NCI-H82 treated with DMSO at 0.1 percent for 48 hours (cell line): ENCODE measurements at regions not wholly inside any gene's neighbourhood (a gene's known extent, or its start where the extent isn't known, plus 50 kb on each side); places are given as distances from the start of the nearest gene placed in this dataset.

Experiments
- DNase-seq: peaks from one replicate; lab custom pipeline; 2025; ENCODE audit not compliant: unreplicated experiment; lab: John Stamatoyannopoulos, UW

- DNase-seq = no peak
These were observed 596.0 kb downstream of the SEMA5A start for GRCh38 chr5:8949908-8950307.

- DNase-seq = no peak
These were observed 593.7 kb downstream of the SEMA5A start for GRCh38 chr5:8952147-8952546.

- no peak for DNase-seq
These were observed 592.9 kb downstream of the SEMA5A start for GRCh38 chr5:8953016-8953415.

GRCh38 chr5:8953911-8954438, 591.9 kb downstream of the SEMA5A start:
- DNase-seq = no peak

GRCh38 chr5:8954801-8955200, 591.1 kb downstream of the SEMA5A start:
- DNase-seq = no peak

- no peak for DNase-seq
These were observed 589.2 kb downstream of the SEMA5A start for GRCh38 chr5:8956659-8957058.

GRCh38 chr5:8958602-8959001, 587.3 kb downstream of the SEMA5A start:
- DNase-seq = no peak

GRCh38 chr5:8961219-8961618, 584.7 kb downstream of the SEMA5A start:
- no peak for DNase-seq

GRCh38 chr5:8961956-8962355, 583.9 kb downstream of the SEMA5A start:
- DNase-seq = no peak

- no peak for DNase-seq
These were observed 564.9 kb downstream of the SEMA5A start for GRCh38 chr5:8981016-8981415.

GRCh38 chr5:8981496-8981895, 564.4 kb downstream of the SEMA5A start:
- DNase-seq = no peak

GRCh38 chr5:8984386-8984785, 561.5 kb downstream of the SEMA5A start:
- DNase-seq = no peak
